Peyer's patch (tissue), 4 donors: ENCODE measurements at regions not wholly inside any gene's neighbourhood (a gene's known extent, or its start where the extent isn't known, plus 50 kb on each side); places are given as distances from the start of the nearest gene placed in this dataset.

Experiments used
- CTCF ChIP-seq, 6 experiments: fragments of 450-650 bp in 4 of 6; fragments of 200-600 bp in 2 of 6; sonication (generic) in 1 of 6; IDR thresholded peaks; one replicate each; pipeline ENCODE4 v1.5.1; 2017 to 2019; ENCODE audit warnings: antibody characterized with exemption in 6 of 6, mild to moderate bottlenecking in 3 of 6, moderate library complexity in 1 of 6
- POLR2A ChIP-seq, 2 donors: fragments of 450-650 bp; IDR thresholded peaks; one replicate each; pipeline ENCODE4 v1.5.1; 2017; ENCODE audit warnings: antibody characterized with exemption in 2 of 2, mild to moderate bottlenecking in 2 of 2, moderate library complexity in 2 of 2

DNA sequence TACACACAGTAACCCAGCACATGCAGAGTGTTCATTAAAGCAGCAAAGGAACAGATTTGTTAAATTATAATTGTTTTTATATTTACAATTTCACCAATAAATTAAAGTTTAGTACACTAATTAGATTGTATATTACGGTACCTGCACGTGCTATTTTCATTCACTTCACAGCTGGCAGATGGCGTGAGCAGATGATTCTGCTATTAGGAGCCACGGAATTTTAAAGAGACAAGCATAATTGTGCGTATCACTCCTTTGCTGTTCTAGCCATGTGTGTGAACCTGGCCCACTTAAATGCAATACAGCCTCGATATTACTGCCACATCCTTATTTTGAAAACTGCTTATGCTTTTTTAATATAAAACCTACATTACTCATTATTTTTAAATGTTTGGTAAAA, 332.8 kb upstream of the SOX11 start:
- TF ChIP-seq POLR2A (IDR thresholded peaks at IDR 0.05) (no peak), CTCF (IDR thresholded peaks at IDR 0.05) (no peak)
